IMR-90 (cell line): ENCODE measurements at regions not wholly inside any gene's neighbourhood (a gene's known extent, or its start where the extent isn't known, plus 50 kb on each side); places are given as distances from the start of the nearest gene placed in this dataset.

Experiments
- ATAC-seq: fragments of 200-7000 bp; cut with Tn5 transposase; 2 replicates; pipeline ENCODE4 v1.9.1; 2020; ENCODE audit warnings: low read depth, mild to moderate bottlenecking, moderate library complexity
- BruUV-seq: library from RNA; stranded (reverse); fragments of 400-500 nt; replicated peaks from 2 replicates; lab custom pipeline; 2021; lab: Mats Ljungman, UMichigan
- CTCF ChIA-PET: fragments of 300-600 bp; formaldehyde crosslinking; extraction: SDS; loops from one replicate; lab custom pipeline; 2021; ENCODE audit warnings: antibody characterized with exemption; lab: Yijun Ruan, JAX
- POLR2A ChIA-PET: fragments of 300-600 bp; sonication (Branson Sonifier 250); formaldehyde crosslinking; loops from one replicate; lab custom pipeline; 2022; ENCODE audit warnings: antibody characterized with exemption; ENCODE audit not compliant: unreplicated experiment; lab: Charles Lee
- DNase-seq: peaks from one replicate; pipeline ENCODE4 v3.0.0; 2013
- H2AFZ ChIP-seq: replicated peaks from 2 replicates; pipeline ENCODE3; 2013; ENCODE audit warnings: low read length, mild to moderate bottlenecking; ENCODE audit not compliant: poor library complexity
- H2AK5ac ChIP-seq: 2 replicates; pipeline ENCODE4 v1.6.1; 2013; ENCODE audit warnings: low read depth, low read length, inconsistent platforms
- H2AK9ac ChIP-seq: replicated peaks from 2 replicates; pipeline ENCODE3; 2013; ENCODE audit warnings: mild to moderate bottlenecking, low read depth, low read length, moderate library complexity; ENCODE audit not compliant: poor library complexity
- H2BK120ac ChIP-seq: 2 replicates; pipeline ENCODE4 v1.6.1; 2013; ENCODE audit warnings: low read depth, low read length, inconsistent platforms
- H2BK15ac ChIP-seq: 3 replicates; pipeline ENCODE4 v1.6.1; 2013; ENCODE audit warnings: low read depth, low read length, inconsistent platforms
- H2BK20ac ChIP-seq: 2 replicates; pipeline ENCODE4 v1.6.1; 2013; ENCODE audit warnings: low read depth, mild to moderate bottlenecking, inconsistent platforms, low read length, moderate library complexity
- H2BK5ac ChIP-seq: 2 replicates; pipeline ENCODE4 v1.6.1; 2013; ENCODE audit warnings: mild to moderate bottlenecking, low read depth, low read length, inconsistent platforms; ENCODE audit not compliant: poor library complexity, severe bottlenecking
- H3K14ac ChIP-seq: replicated peaks from 2 replicates; pipeline ENCODE4 v1.6.1; 2013; ENCODE audit warnings: low read depth, low read length, inconsistent platforms
- H3K18ac ChIP-seq: 2 replicates; pipeline ENCODE4 v1.6.1; 2013; ENCODE audit warnings: low read depth, low read length, control low read depth
- H3K23ac ChIP-seq: 2 replicates; pipeline ENCODE4 v1.6.1; 2013; ENCODE audit warnings: low read depth, low read length, inconsistent platforms
- H3K27ac ChIP-seq: 2 replicates; pipeline ENCODE4 v1.5.1; 2013; ENCODE audit warnings: mild to moderate bottlenecking, control low read depth, low read length; ENCODE audit not compliant: insufficient read depth
- H3K27me3 ChIP-seq: 2 replicates; pipeline ENCODE4 v1.6.1; 2013; ENCODE audit warnings: low read length; ENCODE audit not compliant: control insufficient read depth, insufficient read depth
- H3K36me3 ChIP-seq: 2 replicates; pipeline ENCODE4 v1.6.1; 2013; ENCODE audit warnings: low read length, mixed read lengths; ENCODE audit not compliant: control insufficient read depth, insufficient read depth
- H3K4ac ChIP-seq: 2 replicates; pipeline ENCODE4 v1.6.1; 2013; ENCODE audit warnings: low read depth, low read length, inconsistent platforms
- H3K4me1 ChIP-seq: 2 replicates; pipeline ENCODE4 v1.6.1; 2013; ENCODE audit warnings: low read length, mixed read lengths; ENCODE audit not compliant: control insufficient read depth, insufficient read depth
- H3K4me2 ChIP-seq: 2 replicates; pipeline ENCODE4 v1.6.1; 2013; ENCODE audit warnings: low read depth, mild to moderate bottlenecking, control low read depth, low read length, moderate library complexity
- H3K4me3 ChIP-seq: 2 replicates; pipeline ENCODE4 v1.5.1; 2013; ENCODE audit warnings: low read depth, mild to moderate bottlenecking, control low read depth, low read length, moderate library complexity; ENCODE audit not compliant: insufficient read depth
- H3K56ac ChIP-seq: 2 replicates; pipeline ENCODE4 v1.6.1; 2013; ENCODE audit warnings: low read length, inconsistent platforms; ENCODE audit not compliant: insufficient read depth; ENCODE audit errors: extremely low read depth
- H3K79me1 ChIP-seq, 2 experiments: 2 replicates each; pipeline ENCODE4 v1.6.1; 2013; ENCODE audit warnings: low read length in 2 of 2, inconsistent platforms in 1 of 2, low read depth in 1 of 2
- H3K9ac ChIP-seq: 2 replicates; pipeline ENCODE4 v1.6.1; 2013; ENCODE audit warnings: low read depth, low read length, control low read depth
- H3K9me1 ChIP-seq: 2 replicates; pipeline ENCODE4 v1.6.1; 2013; ENCODE audit warnings: low read length, inconsistent platforms; ENCODE audit not compliant: insufficient read depth
- H3K9me3 ChIP-seq: 2 replicates; pipeline ENCODE4 v1.6.1; 2013; ENCODE audit warnings: low read length; ENCODE audit not compliant: control insufficient read depth, insufficient read depth
- H4K20me1 ChIP-seq: 2 replicates; pipeline ENCODE4 v1.6.1; 2013; ENCODE audit warnings: low read length, inconsistent platforms; ENCODE audit not compliant: insufficient read depth
- H4K5ac ChIP-seq: 2 replicates; pipeline ENCODE4 v1.6.1; 2013; ENCODE audit warnings: mild to moderate bottlenecking, low read depth, low read length, control low read depth
- H4K8ac ChIP-seq, 2 experiments: 2 replicates each; pipeline ENCODE4 v1.6.1; 2013; ENCODE audit warnings: low read depth in 2 of 2, low read length in 2 of 2, control low read depth in 1 of 2, inconsistent platforms in 1 of 2
- H4K91ac ChIP-seq: 2 replicates; pipeline ENCODE4 v1.6.1; 2013; ENCODE audit warnings: low read depth, low read length, inconsistent platforms; ENCODE audit not compliant: insufficient read depth
- FOS ChIP-seq: fragments of 150-350 bp; IDR thresholded peaks from 2 replicates; pipeline ENCODE4 v1.6.1; 2016; ENCODE audit warnings: low read depth, low read length
- WGBS, 2 experiments: methylation state at CpG; one replicate each; pipeline versions ENCODE4 v1.1.5 to v1.1.7; 2013; ENCODE audit warnings: missing lambda C conversion rate in 2 of 2; ENCODE audit not compliant: insufficient read length in 1 of 2; ENCODE audit errors: extremely low coverage in 2 of 2; 5-methylcytosine and 5-hydroxymethylcytosine counted together
- dilution Hi-C: fragments of 300-500 bp; cut with HindIII; formaldehyde crosslinking; loops from one replicate; pipeline ENCODE4 v1.14.3; 2018; ENCODE audit warnings: low sequenced_read_pairs; ENCODE audit not compliant: unreplicated experiment
- in situ Hi-C: fragments of 300-500 bp; cut with MboI; formaldehyde crosslinking; loops from 3 replicates; pipeline ENCODE4 v1.14.3; 2019; ENCODE audit warnings: low sequenced_read_pairs, inconsistent platforms, mixed read lengths
- intact Hi-C: fragments of 100-400 bp; cut with micrococcal nuclease; formaldehyde crosslinking; loops from 2 replicates; pipeline ENCODE4 v1.10.0; 2022

DNA sequence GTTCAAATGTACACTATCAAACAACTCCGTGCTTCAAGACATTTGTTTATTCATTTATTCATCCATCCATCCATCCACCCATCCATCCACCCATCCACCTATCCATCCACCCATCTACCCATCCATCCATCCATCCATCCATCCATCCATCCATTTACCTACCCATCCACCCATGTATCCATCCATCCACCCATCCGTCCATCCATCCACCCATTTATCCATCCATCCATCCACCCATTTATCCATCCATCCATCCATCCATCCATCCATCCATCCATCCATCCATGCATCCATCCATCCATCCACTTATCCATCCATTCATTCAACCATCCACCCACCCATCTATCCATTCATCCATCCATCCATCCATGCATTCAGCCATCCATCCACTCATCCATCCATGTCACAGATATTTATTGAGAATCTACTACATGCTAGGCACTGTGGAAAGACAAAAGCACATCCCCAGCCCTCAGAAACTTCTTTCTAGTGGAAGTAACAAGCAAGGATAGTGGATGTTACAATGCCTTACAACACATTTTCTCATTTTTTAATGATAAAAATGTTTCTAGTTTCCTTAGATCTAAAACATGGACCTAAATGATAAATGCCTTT lies 237.6 kb downstream of the ZNF536 start:
- no peak overlapping the region for H3K14ac ChIP-seq
- H2BK120ac ChIP-seq = no peak overlapping the region
- no peak overlapping the region for H3K4ac ChIP-seq
- no peak overlapping the region for H2AK5ac ChIP-seq
- DNase-seq = no peak
- no TSS peak for BruUV-seq
- H4K91ac ChIP-seq = no peak overlapping the region
- no peak overlapping the region for H3K56ac ChIP-seq
- no peaks in the 10 kb centered on the region for H3K4me1 ChIP-seq
- dilution Hi-C loops (no loop called here), in situ Hi-C loops (no loop called here), intact Hi-C loops (no loop called here)
- CTCF ChIA-PET = no interaction called here
- H3K23ac ChIP-seq = no peak overlapping the region
- H3K27ac ChIP-seq = no peak overlapping the region
- H3K4me2 ChIP-seq = no peak overlapping the region
- H4K20me1 ChIP-seq = no peaks in the 10 kb centered on the region
- H3K18ac ChIP-seq = no peak overlapping the region
- H4K5ac ChIP-seq = no peak overlapping the region
- no peaks in the 10 kb centered on the region for H3K27me3 ChIP-seq
- H3K4me3 ChIP-seq = no peak overlapping the region
- H3K9me1 ChIP-seq = no peaks in the 10 kb centered on the region
- H3K9me3 ChIP-seq = peaks cover 15% of the 10 kb centered on the region
- H2AK9ac ChIP-seq = no peak overlapping the region
- H2AFZ ChIP-seq = no peak overlapping the region
- POLR2A ChIA-PET = no interaction called here
- no peak overlapping the region for H4K8ac ChIP-seq
- H3K9ac ChIP-seq = no peak overlapping the region
- no peak for ATAC-seq
- no peak overlapping the region for H2BK15ac ChIP-seq
- H3K36me3 ChIP-seq = no peaks in the 10 kb centered on the region
- no peak for TF ChIP-seq FOS
- 50% methylated on average over 2 of the region's 2 CpGs; no CpG with 5 or more reads in 1 of the 2 experiments for WGBS, 2 experiments
- H3K79me1 ChIP-seq = no peaks in the 10 kb centered on the region
- no peak overlapping the region for H2BK20ac ChIP-seq
- peak overlapping the region; percentile 33 for H2BK5ac ChIP-seq
